ENCODE measurements at regions not wholly inside any gene's neighbourhood (a gene's known extent, or its start where the extent isn't known, plus 50 kb on each side); places are given as distances from the start of the nearest gene placed in this dataset.

- no peak for DNase-seq (ENCODE audit: low spot score)
Measured at GRCh38 chr15:25051399-25052154, 96.8 kb downstream of the SNRPN start.

DNA sequence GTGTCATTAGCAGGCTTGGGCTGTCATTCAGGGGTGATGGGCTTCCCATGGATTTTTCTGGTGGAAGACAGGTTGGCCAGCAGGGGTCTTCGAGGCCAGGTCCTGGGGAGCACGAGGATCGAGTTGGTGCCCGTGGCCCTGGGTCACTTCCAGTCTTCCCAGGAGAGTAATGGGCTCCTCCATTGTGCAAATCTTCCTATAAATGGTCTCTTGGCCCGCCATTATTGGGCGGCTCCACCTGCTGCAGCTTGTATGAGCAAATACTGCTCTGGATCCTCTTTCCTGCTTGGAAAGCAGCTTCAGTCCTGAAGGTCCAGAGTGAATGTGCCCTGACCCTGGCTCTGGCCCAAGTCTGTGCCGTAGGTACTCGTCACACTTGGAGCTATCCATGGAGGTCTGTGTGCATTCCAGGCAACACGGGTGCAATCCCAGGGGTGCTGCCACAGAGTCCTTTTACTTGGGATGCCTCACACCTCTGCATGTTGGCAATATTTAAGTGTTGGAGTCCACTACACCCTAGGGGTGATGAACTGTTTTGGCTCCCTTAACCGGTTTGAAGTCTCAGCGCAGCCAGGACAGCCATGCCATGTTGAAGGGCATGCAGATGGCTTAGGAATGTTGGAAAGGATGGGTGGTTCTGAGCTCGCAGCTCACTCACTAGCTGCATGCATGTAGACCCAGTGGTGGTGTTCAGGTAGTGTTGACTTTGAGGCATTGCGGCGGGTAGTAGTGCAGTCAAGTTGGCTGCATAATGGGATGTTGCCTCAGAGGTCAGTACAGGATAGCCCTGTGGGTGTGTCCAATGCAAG, 97.6 kb downstream of the SNRPN start:
- DNase-seq (ENCODE audit: low spot score): no peak

DNA sequence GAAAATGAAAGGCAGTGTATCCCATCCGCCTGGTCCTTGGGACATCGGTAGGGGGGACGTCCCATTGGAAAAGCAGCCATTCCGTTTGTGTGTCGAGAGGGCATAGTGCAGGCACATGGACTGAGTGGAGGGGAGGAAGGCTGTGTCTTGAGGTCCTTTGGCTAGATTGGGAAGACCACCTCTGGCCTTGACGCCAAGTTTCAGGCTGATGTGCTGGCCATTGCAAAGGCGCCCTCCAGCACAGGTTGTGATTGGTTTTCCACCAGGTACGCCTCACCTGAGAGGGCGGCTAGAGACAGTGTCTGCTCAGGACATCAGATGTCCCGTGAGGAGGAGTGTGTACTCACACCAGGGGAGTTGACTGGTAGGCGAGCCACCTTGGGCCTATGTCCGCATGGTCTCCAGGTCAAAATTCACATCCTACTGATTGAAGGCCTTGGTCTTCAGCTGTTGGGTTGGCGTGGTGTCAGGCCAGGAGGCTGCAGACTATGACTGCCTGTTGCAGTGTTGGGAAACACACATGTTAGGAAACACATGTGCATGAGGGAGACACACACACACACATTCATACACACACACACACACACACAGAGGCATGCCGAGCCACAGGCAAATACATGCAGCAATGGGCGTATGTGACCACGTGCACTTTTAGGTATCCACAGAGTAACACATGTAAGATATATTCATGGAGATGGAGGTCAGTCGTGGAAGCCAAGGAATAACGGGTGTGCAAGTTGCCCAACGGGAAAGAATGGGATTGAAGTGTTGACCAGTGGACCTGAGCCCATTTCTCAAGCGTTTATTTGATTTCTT, 98.4 kb downstream of the SNRPN start:
- DNase-seq (ENCODE audit: low spot score): no peak

- no peak for DNase-seq (ENCODE audit: low spot score)
Measured at GRCh38 chr15:25054329-25054728, 99.5 kb downstream of the SNRPN start.

- no peak for DNase-seq (ENCODE audit: low spot score)
Measured at GRCh38 chr15:25054943-25055342, 100.2 kb downstream of the SNRPN start.

GRCh38 chr15:25055356-25056068, 100.7 kb downstream of the SNRPN start:
- no peak for DNase-seq (ENCODE audit: low spot score)

- no peak for DNase-seq (ENCODE audit: low spot score)
Measured at GRCh38 chr15:25056484-25057425, 102.0 kb downstream of the SNRPN start.

GRCh38 chr15:25057574-25057973, 102.8 kb downstream of the SNRPN start:
- no peak for DNase-seq (ENCODE audit: low spot score)

DNA sequence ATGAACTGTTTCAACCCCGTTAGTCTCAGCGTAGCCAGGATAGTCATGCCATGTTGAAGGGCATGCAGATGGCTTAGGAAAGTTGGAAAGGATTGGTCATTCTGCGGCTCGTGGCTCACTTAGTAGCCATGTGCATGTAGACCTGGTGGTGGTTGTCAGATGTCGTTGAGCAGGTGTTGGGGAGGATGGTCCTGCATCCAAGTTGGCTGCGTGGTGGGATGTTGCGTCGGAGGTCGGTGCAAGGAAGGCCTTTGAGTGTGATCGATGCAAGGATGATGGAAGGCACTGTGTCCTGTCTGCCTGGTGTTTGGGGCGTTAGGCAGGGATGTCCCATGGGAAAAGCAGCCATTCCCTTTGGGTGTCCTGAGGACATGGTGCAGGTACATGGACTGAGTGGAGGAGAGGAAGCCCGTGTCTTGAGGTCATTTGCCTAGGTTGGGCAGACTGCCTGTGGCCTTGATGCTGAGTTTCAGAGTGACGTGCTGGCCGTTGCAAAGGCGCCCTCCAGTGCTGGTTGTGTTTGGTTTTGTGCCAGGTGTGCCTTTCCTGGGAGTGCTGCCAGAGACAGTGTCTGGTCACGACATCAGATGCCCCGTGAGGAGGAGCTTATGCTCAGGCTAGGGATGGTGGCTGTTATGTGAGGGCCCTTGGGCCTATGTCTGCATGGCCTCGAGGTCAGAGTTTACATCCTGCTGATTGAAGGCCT, 103.4 kb downstream of the SNRPN start:
- no peak for DNase-seq (ENCODE audit: low spot score)

- no peak for DNase-seq (ENCODE audit: low spot score)
Measured at GRCh38 chr15:25059698-25060471, 105.1 kb downstream of the SNRPN start.

- DNase-seq (ENCODE audit: low spot score): no peak
Measured at GRCh38 chr15:25060472-25060803, 105.7 kb downstream of the SNRPN start.

DNA sequence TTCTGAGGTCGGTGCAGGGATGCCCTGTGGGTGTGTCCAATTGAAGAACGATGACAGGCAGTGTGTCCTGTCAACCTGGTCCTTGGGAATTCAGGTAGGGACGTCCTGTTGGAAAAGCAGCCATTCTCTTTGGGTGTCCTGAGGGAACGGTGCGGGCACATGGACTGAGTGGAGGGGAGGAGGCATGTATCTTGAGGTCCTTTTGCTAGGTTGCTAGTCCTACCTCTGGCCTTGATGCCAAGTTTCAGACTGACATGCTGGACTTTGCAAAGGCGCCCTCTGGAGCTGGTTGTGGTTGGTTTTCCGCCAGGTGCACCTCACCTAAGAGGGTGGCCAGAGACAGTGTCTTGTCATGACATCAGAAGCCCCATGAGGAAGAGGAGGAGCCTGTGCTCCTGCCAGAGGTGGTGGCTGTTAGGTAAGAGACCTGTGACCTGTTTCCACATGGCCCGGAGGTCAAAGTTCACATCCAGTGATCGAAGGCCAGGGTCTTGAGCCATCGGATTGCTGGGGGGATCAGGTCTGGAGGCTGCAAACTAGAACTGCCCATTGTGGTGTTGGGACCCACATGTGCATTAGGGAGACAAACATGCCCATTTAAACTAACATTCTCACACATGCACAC, 106.3 kb downstream of the SNRPN start:
- no peak for DNase-seq (ENCODE audit: low spot score)

GRCh38 chr15:25061808-25062550, 107.2 kb downstream of the SNRPN start:
- no peak for DNase-seq (ENCODE audit: low spot score)

GRCh38 chr15:25062551-25063430, 108.0 kb downstream of the SNRPN start:
- no peak for DNase-seq (ENCODE audit: low spot score)

DNA sequence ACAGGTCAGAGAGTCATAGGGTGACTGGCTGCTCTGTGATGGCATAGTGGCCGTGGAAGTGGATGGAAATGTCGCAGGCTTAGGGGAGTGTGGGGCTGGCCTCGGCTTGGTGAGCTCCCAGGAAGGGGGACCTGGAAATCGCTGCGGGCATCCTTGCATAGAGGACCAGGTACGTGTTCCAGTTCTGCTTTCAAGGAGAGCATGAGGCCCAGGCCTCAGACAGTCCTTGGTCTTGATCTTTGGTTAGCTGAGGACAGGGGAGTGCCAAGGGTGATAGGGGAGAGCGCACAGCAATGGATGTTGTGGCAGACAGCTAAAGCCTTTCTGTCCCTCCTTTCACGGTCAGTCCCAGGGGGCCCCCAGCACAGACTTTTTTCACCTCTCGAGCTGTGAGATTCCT, 110.5 kb downstream of the SNRPN start:
- DNase-seq (ENCODE audit: low spot score): no peak

DNA sequence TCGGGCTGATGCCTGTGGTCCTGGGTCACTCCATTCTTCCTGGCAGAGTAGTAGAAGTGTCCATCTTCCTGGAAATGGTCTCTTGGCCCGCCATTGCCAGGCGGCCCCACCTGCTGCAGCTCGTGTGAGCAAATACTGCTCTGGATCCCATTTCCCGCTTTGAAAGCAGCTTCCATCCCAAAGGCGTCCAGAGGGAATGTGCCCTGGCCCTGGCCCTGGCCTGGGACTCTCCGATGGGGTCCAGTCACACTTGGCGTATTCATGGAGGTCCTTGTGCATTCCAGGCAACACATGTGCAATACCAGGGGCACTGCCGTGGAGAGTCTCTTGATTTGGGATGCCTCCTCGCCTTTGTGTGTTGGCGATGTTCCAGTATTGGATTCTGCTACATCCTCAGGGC, 111.1 kb downstream of the SNRPN start:
- DNase-seq (ENCODE audit: low spot score): no peak

- no peak for DNase-seq (ENCODE audit: low spot score)
Measured at GRCh38 chr15:25066708-25067107, 111.9 kb downstream of the SNRPN start.
